MM.1S (cell line): ENCODE measurements at regions not wholly inside any gene's neighbourhood (a gene's known extent, or its start where the extent isn't known, plus 50 kb on each side); places are given as distances from the start of the nearest gene placed in this dataset.

Experiments used
- CTCF ChIP-seq: fragments of 300-600 bp; sonication (generic); IDR thresholded peaks from 2 replicates; pipeline ENCODE4 v1.5.1; 2016; ENCODE audit warnings: antibody characterized with exemption, low read length, mixed read lengths
- EZH2phosphoT487 ChIP-seq: fragments of 300-600 bp; sonication (generic); IDR thresholded peaks from 2 replicates; pipeline ENCODE4 v1.6.1; 2018; ENCODE audit warnings: antibody characterized with exemption, low read length

- no peak for TF ChIP-seq EZH2phosphoT487
- TF ChIP-seq CTCF: no peak
Measured at GRCh38 chr11:70716986-70717775, 318.9 kb downstream of the CTTN start.
